H1 (cell line): ENCODE measurements at regions not wholly inside any gene's neighbourhood (a gene's known extent, or its start where the extent isn't known, plus 50 kb on each side); places are given as distances from the start of the nearest gene placed in this dataset.

ENCODE experiments used
- ATF2 ChIP-seq: IDR thresholded peaks from 2 replicates; pipeline ENCODE4 v1.6.1; 2012; ENCODE audit warnings: low read length, inconsistent platforms
- CTCF ChIP-seq, 3 experiments: IDR thresholded peaks; 1 replicate in 2 of 3; 2 replicates in 1 of 3; pipeline versions ENCODE4 v1.5.1 to v1.6.1; 2011; ENCODE audit warnings: low read length in 3 of 3, mild to moderate bottlenecking in 3 of 3, inconsistent platforms in 2 of 3, low read depth in 1 of 3, moderate library complexity in 1 of 3; ENCODE audit not compliant: insufficient read depth in 1 of 3; ENCODE audit errors: control extremely low read depth in 1 of 3
- EP300 ChIP-seq, 2 experiments: IDR thresholded peaks; 1 replicate in 1 of 2; 2 replicates in 1 of 2; pipeline ENCODE4 v1.6.1; 2011 to 2012; ENCODE audit warnings: low read depth in 2 of 2, low read length in 2 of 2, mild to moderate bottlenecking in 2 of 2, borderline replicate concordance in 1 of 2, inconsistent platforms in 1 of 2, moderate library complexity in 1 of 2
- EZH2 ChIP-seq: fragments of 200-600 bp; sonication (generic); IDR thresholded peaks from 2 replicates; pipeline ENCODE4 v1.7.1; 2012; ENCODE audit warnings: low read depth, mild to moderate bottlenecking, moderate library complexity, low read length, inconsistent platforms; ENCODE audit not compliant: severe bottlenecking
- GTF2F1 ChIP-seq: IDR thresholded peaks from 2 replicates; pipeline ENCODE4 v1.6.1; 2012; ENCODE audit warnings: low read depth, low read length, improper control_type of control experiment, borderline replicate concordance
- KDM5A ChIP-seq: fragments of 200-600 bp; IDR thresholded peaks from 2 replicates; pipeline ENCODE4 v1.7.1; 2012; ENCODE audit warnings: mild to moderate bottlenecking, low read length, inconsistent platforms, mixed read lengths
- MAFK ChIP-seq: IDR thresholded peaks from 2 replicates; pipeline ENCODE4 v1.6.1; 2012; ENCODE audit warnings: low read depth, mild to moderate bottlenecking, improper control_type of control experiment, low read length
- POLR2A ChIP-seq, 2 experiments: IDR thresholded peaks; 1 replicate in 1 of 2; 2 replicates in 1 of 2; pipeline ENCODE4 v1.6.1; 2011; ENCODE audit warnings: low read depth in 2 of 2, low read length in 2 of 2, mild to moderate bottlenecking in 2 of 2; ENCODE audit errors: control extremely low read depth in 1 of 2
- POU5F1 ChIP-seq: IDR thresholded peaks from 2 replicates; pipeline ENCODE4 v1.6.1; 2011; ENCODE audit warnings: low read depth, mild to moderate bottlenecking, low read length, moderate library complexity
- RAD21 ChIP-seq, 2 experiments: IDR thresholded peaks in 1 of 2; conservative IDR thresholded peaks in 1 of 2; 2 replicates each; pipeline ENCODE4 v1.6.1; 2011; ENCODE audit warnings: low read depth in 2 of 2, low read length in 2 of 2, improper control_type of control experiment in 1 of 2, inconsistent platforms in 1 of 2, mild to moderate bottlenecking in 1 of 2, moderate library complexity in 1 of 2
- SRF ChIP-seq: IDR thresholded peaks from 2 replicates; pipeline ENCODE4 v1.6.1; 2011; ENCODE audit warnings: mild to moderate bottlenecking, low read depth, low read length, moderate library complexity
- YY1 ChIP-seq: IDR thresholded peaks from 2 replicates; pipeline ENCODE4 v1.6.1; 2011; ENCODE audit warnings: low read depth, mild to moderate bottlenecking, low read length

- TF ChIP-seq POU5F1 (no peak), SRF (no peak), POLR2A (IDR thresholded peaks at IDR 0.05; ENCODE audit: control extremely low read depth in 1 of 2, low read depth in 2 of 2, low read length in 2 of 2) (no peak), RAD21 (IDR thresholded peaks at IDR 0.05 in 1 of 2, conservative IDR thresholded peaks at IDR 0.05 in 1 of 2; ENCODE audit: low read depth in 2 of 2, low read length in 2 of 2) (no peak), ATF2 (no peak), EP300 (IDR thresholded peaks at IDR 0.05; ENCODE audit: borderline replicate concordance in 1 of 2, low read depth in 2 of 2, low read length in 2 of 2) (no peak), YY1 (no peak), CTCF (IDR thresholded peaks at IDR 0.05; ENCODE audit: control extremely low read depth in 1 of 3, insufficient read depth in 1 of 3, low read depth in 1 of 3, low read length in 3 of 3) (no peak), EZH2 (no peak), MAFK (no peak), GTF2F1 (no peak), KDM5A (no peak)
Measured at GRCh38 chrX:45757272-45757671, 556.6 kb upstream of the DIPK2B start.
